ENCODE measurements at regions not wholly inside any gene's neighbourhood (a gene's known extent, or its start where the extent isn't known, plus 50 kb on each side); places are given as distances from the start of the nearest gene placed in this dataset.

DNA sequence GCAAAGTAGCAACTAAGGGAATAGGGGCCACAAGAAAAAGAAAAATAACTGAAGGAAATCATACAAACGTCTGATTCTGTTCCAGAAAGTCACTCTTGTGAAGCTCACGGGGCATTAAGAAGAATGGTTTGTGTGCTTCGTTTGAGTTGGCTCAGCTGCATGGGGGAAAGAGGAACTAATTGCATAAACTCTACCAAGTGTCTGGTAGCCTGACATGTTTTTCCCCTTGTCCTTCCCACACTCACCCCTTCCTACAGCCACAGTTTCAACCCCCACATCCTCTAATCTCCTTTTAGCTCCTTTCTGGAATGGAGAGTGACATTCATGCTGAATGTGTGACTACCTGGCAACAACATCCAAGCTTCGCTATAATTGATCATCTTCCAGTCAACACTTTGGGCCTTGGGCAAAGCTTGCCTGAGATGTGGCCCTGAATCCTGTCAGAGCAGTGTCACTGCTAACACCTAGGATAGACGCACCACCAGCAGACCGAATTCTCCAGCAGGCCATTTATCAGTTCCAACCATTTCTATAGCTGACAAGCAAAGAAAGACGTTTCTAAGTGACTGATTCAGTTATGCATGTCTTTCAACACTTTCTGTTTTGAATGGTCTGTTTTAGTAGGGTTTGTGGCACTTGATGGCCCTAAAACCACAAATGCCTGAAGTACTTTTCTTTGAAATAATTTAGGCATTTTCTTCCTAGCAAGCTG, 439.6 kb downstream of the TTLL7 start:
- no peak for DNase-seq (ENCODE audit: low spot score)
- in situ Hi-C loops (cut with MboI; ENCODE audit: low pct_unique_long_range_greater_than_20kb, low sequenced_read_pairs, unreplicated experiment): no loop called here

DNA sequence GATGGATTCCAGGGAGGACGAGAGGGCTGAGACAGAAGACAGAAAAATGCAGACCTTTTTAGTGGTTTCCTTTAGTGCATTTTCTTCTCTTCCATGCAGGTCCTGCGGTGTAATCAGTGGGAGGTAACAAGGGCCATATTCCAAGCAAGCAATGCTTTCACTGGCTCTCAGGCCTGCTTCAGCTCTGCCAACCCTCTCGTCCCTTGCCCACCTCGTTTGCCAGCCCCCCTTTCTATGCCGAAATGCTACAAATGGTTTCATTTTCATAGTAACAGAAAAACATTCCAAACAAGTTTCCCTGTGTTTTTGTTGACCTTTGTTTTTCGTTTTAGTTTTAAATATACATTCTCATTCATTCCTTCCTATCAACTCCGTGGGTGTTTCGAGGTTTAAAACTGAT, 443.1 kb downstream of the TTLL7 start:
- TF ChIP-seq, protein P1, sequence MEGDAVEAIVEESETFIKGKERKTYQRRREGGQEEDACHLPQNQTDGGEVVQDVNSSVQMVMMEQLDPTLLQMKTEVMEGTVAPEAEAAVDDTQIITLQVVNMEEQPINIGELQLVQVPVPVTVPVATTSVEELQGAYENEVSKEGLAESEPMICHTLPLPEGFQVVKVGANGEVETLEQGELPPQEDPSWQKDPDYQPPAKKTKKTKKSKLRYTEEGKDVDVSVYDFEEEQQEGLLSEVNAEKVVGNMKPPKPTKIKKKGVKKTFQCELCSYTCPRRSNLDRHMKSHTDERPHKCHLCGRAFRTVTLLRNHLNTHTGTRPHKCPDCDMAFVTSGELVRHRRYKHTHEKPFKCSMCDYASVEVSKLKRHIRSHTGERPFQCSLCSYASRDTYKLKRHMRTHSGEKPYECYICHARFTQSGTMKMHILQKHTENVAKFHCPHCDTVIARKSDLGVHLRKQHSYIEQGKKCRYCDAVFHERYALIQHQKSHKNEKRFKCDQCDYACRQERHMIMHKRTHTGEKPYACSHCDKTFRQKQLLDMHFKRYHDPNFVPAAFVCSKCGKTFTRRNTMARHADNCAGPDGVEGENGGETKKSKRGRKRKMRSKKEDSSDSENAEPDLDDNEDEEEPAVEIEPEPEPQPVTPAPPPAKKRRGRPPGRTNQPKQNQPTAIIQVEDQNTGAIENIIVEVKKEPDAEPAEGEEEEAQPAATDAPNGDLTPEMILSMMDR (IDR thresholded peaks at IDR 0.05; ENCODE audit: extremely low read depth, insufficient read depth, missing control alignments): no peak
- in situ Hi-C loops (cut with MboI; ENCODE audit: low pct_unique_long_range_greater_than_20kb, low sequenced_read_pairs, unreplicated experiment): no loop called here
- DNase-seq (ENCODE audit: low spot score): no peak

More for the DNA sequence above, 439.6 kb downstream of the TTLL7 start:
- TF ChIP-seq, protein P1 (IDR thresholded peaks at IDR 0.05; ENCODE audit: extremely low read depth, insufficient read depth, missing control alignments): no peak

- in situ Hi-C loops (cut with MboI; ENCODE audit: low pct_unique_long_range_greater_than_20kb, low sequenced_read_pairs, unreplicated experiment): no loop called here
- TF ChIP-seq, protein P1 (IDR thresholded peaks at IDR 0.05; ENCODE audit: extremely low read depth, insufficient read depth, missing control alignments): no peak
- no peak for DNase-seq (ENCODE audit: low spot score)
Measured at GRCh38 chr1:83554174-83554573, 444.8 kb downstream of the TTLL7 start.

GRCh38 chr1:83552820-83553219, 446.1 kb downstream of the TTLL7 start:
- no peak for DNase-seq (ENCODE audit: low spot score)
- TF ChIP-seq, protein P1 (IDR thresholded peaks at IDR 0.05; ENCODE audit: extremely low read depth, insufficient read depth, missing control alignments): no peak
- in situ Hi-C loops (cut with MboI; ENCODE audit: low pct_unique_long_range_greater_than_20kb, low sequenced_read_pairs, unreplicated experiment): no loop called here

DNA sequence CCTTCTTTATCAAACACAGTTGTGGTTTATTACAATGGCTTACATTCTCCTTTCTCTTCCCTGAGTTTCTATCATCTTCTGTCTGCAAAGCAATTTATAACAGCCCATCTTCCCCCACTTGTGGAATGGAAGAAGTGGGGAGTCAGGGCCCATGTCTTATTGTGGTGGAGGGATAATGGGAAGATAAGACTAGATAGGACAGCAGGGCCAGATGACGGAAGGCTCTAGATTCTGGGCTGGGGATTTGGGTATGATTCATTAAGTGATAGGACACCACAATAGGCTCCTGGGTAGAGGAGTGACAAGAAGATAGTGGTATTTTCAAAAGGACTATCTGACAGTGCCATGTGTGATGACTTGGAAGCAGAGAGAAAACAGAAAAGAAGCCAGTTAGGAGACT, 450.6 kb downstream of the TTLL7 start:
- TF ChIP-seq, protein P1 (IDR thresholded peaks at IDR 0.05; ENCODE audit: extremely low read depth, insufficient read depth, missing control alignments): no peak
- in situ Hi-C loops (cut with MboI; ENCODE audit: low pct_unique_long_range_greater_than_20kb, low sequenced_read_pairs, unreplicated experiment): no loop called here
- no peak for DNase-seq (ENCODE audit: low spot score)

GRCh38 chr1:83547901-83548300, 451.0 kb downstream of the TTLL7 start:
- no peak for DNase-seq (ENCODE audit: low spot score)
- TF ChIP-seq, protein P1 (IDR thresholded peaks at IDR 0.05; ENCODE audit: extremely low read depth, insufficient read depth, missing control alignments): no peak
- in situ Hi-C loops (cut with MboI; ENCODE audit: low pct_unique_long_range_greater_than_20kb, low sequenced_read_pairs, unreplicated experiment): no loop called here

Data from GM13977 (cell line).